ENCODE measurements at regions not wholly inside any gene's neighbourhood (a gene's known extent, or its start where the extent isn't known, plus 50 kb on each side); places are given as distances from the start of the nearest gene placed in this dataset.
A peak's percentile ranks its signal among the peaks of the same experiment; 100 is the strongest.

DNA sequence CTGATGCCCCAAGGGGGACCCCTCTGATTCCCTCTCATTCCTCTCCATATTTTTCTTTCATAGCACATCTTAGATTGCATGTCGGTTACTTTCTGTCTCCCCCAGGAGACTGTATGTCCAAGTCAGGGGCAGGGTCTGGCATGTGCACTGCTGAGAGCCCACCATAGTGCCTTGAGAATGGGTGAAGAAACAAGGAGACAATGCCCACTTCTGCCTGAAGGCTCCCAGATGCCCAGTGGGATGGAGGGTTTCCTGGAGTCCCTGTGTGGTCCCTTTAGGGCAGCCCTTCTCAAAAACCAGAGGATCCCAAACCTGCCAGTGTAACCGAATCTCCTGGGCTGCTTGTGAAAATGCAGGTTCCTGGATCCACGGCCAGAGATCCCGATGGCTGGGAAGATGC lies 126.5 kb upstream of the LARP1 start:
- no peak overlapping the region for H3K4me3 ChIP-seq (ENCODE audit: low read depth, low read length)
- DNase-seq (ENCODE audit: low read depth) = no peak

DNA sequence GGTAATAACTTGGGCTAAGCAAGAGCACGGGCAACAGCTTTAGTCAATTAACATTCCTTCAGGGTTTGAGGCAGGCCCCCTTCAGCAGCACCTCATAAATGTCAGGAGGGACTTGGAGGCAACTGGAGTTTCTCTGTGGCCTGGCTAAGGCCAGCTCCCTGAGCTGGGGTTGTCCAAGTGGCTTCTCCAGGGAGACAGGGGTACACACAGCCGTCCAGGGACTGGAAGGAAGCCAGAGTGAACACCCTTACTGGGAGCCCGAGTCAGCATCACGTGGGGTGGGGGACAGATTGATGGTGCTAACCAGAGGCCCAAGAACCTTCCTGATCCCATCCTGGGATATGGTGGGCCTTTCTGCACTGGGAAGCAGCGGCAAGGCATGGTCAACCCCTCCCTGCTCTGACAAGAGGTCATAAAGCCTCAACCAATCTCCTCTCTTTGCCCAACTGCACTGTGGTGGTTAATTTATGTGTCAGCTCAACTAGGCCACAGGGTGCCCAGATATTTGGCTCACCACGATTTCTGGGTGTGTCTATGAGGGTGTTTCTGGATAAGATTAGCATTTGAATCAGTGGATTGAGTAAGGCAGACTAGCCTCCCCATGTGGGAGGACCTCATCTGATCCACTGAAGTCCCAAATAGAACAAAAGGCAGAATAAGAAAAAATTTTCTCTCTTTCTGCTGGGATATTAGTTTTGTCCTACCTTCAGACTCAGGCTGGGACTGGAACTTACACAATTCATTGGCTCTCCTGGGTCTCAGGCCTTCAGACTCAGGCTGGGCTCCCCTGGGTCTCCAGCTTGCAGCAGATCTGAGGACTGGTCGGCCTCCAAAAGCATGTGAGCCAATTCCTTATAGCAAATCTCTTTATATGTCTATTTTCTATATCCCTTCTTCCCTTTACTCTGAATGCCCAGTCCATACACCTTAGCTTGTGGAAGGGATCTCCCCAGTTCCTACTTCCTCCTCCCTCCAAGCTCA lies 127.2 kb upstream of the LARP1 start:
- DNase-seq (ENCODE audit: low read depth) = no peak
- H3K4me3 ChIP-seq (ENCODE audit: low read depth, low read length) = no peak overlapping the region

DNA sequence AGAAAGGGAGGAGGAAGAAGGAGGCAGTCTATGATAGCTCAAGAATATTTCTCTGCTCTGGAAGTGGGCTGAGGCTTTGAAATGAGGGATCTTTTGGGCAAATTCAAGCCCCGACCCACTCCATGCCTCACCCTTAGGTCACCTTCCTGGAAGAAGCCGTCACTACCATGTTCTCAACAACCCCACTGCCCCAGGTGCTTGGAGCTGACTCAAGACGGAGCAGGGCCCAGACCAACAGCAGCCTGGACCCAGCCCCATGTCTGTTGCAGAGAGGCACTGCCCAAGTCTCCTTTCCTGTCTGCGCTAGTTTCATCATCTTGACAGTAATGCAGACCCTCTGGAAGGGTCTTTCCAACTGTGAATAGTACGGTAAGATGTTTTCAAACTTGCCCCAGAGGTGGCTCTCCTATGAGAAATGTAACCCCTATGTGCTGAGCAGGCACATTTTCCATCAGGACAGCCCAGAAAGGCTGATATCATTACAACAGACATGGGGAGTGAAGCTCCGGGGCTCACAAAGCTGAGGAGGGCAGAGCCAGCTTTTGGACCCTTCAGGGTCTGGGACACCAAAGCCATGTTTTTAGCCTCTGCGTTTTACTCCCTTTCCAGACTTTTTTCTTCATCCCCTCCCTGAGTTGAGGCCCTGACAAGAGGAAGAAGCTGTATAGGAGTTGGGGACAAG lies 128.2 kb upstream of the LARP1 start:
- no peak overlapping the region for H3K4me3 ChIP-seq (ENCODE audit: low read depth, low read length)
- DNase-seq (ENCODE audit: low read depth) = no peak

DNA sequence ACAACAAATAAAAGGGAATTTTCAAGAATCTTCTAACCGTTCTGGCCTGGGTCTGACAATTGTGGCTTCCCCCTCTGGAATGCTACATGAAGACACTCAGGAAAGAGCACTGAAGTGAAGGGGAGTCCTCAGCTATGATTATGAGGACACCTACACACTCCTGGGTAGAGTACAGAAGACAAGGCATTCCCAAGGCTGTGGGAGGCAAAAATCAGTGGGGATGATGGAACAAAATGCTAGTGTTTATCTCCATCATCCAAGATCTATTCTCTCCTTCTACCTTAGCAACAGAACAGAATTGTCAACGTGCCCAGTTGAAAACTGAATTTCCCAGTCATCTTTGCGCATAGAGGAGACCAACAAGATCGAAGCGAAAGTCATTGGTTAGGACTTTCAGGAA lies 130.1 kb upstream of the LARP1 start:
- H3K4me3 ChIP-seq (ENCODE audit: low read depth, low read length) = no peak overlapping the region
- no peak for DNase-seq (ENCODE audit: low read depth)

DNA sequence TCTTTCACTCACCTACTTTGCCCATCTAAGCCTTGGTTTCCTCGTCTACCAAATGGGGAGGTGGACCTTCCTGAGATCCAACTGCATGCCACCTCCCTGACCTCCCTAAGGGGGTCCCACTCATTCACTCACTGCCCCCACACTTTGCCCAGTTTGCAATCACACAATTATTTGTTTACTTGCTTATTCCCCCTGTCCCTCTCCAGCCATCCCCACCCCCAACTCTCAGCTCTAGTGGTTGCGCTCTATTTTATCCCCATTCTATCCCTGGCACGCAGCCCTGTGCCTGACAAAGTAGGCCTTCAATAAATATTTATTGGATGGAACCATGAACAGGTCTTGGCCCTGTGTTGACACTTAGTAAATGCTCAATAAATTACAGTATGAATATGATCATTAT lies 130.8 kb upstream of the LARP1 start:
- H3K4me3 ChIP-seq (ENCODE audit: low read depth, low read length) = no peak overlapping the region
- DNase-seq (ENCODE audit: low read depth) = no peak

DNA sequence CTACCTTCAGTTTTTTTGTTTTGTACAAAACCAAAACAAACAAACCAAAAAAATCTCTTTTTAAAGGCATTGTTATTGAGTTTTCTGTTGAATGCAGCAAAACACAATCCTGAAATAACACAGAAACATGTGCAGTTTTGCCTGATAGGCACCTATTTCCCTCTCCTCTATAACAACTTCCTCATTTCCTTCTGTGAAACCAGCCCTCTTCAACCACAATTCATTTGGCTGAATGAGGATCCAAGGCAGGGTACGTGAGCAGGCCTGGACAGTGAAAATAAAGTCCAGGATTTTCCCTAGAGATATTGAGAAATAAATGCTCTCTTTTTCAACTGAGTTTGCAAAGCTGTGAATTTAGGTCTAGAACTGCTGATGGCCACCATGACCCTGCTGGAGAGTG lies 134.8 kb upstream of the LARP1 start:
- no peak overlapping the region for H3K4me3 ChIP-seq (ENCODE audit: low read depth, low read length)

DNA sequence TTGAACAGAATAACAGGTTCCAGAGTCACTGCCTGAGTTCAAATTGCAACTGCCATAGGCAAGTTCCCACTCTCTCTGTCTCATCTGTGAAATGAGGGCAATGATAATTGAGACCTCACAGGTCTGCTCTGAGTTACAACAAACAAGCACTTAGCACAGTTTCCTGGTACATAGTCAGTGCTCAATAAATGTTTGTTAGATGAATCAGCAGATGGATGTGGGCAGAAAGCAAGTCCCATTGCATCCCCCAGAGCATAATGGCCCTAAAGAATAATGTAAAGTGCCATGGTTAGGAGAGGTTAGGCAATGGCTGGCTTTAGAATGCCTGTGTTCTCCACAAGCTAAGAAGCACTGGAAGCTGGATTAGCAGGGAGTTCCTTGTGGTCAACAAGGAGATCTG lies 136.5 kb upstream of the LARP1 start:
- no peak overlapping the region for H3K4me3 ChIP-seq (ENCODE audit: low read depth, low read length)
- DNase-seq (ENCODE audit: low read depth) = no peak

More for the DNA sequence above, 134.8 kb upstream of the LARP1 start:
- DNase-seq (ENCODE audit: low read depth) = no peak

- no peak overlapping the region for H3K4me3 ChIP-seq (ENCODE audit: low read depth, low read length)
- no peak for DNase-seq (ENCODE audit: low read depth)
These were observed 136.6 kb upstream of the HAND1 start for GRCh38 chr5:154614595-154614994.

DNA sequence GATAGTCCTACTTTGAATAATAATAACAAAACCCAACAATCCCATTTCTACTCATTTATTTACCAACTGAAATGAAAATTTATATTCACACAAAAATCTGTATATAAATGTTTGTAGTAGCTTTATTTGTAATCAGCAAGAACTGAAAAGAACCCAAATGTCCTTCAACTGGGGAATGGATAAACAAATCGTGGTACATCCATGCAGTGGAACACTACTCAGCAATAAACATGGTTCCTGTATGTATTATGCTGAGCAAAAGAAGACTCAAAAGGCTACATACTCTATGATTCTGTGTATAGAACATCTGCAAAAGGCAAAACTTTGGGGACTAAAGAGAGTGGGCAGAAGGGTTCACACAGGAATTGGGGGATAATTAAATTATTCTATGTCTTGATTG lies 136.1 kb upstream of the HAND1 start:
- no peak for DNase-seq (ENCODE audit: low read depth)
- H3K4me3 ChIP-seq (ENCODE audit: low read depth, low read length) = no peak overlapping the region

GRCh38 chr5:154612666-154613065 lies 134.6 kb upstream of the HAND1 start:
- H3K4me3 ChIP-seq (ENCODE audit: low read depth, low read length) = no peak overlapping the region
- DNase-seq (ENCODE audit: low read depth) = no peak

DNA sequence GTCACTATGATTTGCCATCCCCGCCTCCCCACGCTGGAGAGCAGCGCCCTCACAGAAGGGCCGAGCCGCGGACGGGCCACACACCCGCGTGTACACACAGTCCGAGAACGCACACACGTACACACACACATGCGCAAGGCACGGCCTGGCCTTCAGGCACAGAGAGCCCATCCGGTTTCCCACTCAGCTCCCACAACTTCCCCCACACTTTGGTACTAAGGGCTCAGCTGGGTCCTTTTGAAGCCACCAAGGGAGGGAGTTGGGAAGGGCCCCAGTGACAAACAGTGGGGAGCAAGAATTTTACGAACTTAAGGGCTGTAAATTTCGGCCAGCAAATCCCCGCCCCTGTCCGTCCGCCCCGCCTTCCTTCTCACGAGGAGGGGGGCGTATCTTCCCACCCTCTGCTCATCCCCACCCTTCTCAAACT lies 133.3 kb upstream of the HAND1 start:
- peak overlapping the region; percentile 36 for H3K4me3 ChIP-seq (ENCODE audit: low read depth, low read length)
- DNase-seq (ENCODE audit: low read depth) = no peak

DNA sequence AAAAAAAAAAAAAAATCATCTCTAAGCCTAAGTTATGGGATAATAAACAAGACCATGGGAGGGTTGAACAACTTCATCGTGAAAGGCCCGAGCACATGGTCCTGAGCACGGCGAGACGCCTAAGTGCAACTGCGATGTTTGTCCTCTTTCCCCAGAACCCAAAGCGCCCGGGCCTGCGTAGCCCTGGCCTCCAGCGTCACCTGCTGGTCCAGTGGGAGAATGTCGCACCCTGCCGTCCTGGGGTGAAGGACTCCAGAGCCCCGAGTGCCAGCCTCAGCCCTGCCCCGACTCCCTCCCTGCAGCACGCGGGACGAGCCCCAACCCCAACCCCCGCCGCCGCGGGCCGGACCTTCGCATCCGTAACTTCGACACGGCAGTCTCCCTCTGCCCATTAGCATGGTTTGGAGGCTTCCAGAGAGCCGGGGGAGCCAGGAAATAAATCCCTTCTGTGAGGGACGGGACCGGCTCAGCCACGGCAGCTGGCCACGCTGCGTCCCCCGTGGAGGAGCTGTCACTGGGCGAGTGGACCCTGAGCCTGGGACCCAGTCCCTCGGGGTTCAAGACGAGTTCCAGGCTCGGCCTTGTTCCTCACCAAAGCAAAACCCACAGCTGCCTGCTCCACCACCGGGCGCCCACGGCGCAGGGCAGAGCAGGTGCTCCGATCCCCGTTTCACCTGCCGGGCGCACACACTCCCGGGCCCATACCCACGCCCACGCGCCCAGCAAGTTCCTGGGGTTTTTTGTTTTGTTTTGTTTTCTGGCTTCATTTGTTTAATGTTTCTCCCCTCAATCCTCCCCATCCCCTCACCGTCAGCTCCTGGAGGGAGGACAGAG lies 132.5 kb upstream of the HAND1 start:
- DNase-seq (ENCODE audit: low read depth) = peak; percentile 11
- H3K4me3 ChIP-seq (ENCODE audit: low read depth, low read length) = peak overlapping the region; percentile 38

DNA sequence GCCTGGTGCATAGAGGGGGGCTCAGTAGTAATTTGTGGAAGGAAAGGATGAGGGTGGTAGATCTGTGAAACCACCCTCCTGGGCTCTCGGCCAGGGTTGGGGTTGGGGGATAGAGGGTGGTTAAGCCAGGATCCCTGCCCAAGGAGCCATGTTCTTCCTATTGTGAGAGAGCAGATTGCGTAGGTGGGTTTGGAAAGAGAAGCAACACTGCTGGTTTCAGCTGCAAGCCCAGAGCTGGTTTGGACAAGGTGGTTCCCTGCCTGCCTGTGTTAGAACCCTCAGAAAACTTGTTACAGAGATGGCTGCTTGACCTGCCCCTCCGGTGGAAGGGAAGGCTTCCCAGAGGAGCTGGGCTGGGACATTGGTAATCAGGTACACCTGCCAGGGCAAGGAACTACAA lies 131.2 kb upstream of the HAND1 start:
- DNase-seq (ENCODE audit: low read depth) = no peak
- no peak overlapping the region for H3K4me3 ChIP-seq (ENCODE audit: low read depth, low read length)

DNA sequence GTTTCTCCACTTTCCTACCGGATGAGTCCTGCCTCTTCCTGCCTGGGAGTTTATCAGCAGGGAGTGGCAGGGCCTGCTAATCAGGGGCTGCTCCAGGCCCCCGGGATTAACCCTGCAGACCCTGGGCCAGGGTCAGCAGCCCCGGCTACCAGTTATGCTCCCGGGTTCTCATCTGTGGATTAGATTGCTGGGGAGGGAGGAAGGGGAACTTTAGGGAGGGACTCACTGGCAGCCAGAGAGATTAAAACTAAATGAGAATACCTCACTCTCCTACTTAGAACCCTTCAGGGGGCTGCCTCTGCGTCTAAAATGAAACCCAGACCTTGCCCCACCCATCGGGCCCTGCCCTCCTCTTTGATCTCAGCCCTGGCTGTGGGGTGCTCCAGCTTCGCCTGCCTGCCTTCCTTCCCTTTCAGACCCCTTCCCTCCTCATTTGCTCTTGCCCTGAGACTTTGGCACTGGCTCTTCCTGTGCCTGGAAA lies 130.5 kb upstream of the HAND1 start:
- DNase-seq (ENCODE audit: low read depth) = no peak
- no peak overlapping the region for H3K4me3 ChIP-seq (ENCODE audit: low read depth, low read length)

DNA sequence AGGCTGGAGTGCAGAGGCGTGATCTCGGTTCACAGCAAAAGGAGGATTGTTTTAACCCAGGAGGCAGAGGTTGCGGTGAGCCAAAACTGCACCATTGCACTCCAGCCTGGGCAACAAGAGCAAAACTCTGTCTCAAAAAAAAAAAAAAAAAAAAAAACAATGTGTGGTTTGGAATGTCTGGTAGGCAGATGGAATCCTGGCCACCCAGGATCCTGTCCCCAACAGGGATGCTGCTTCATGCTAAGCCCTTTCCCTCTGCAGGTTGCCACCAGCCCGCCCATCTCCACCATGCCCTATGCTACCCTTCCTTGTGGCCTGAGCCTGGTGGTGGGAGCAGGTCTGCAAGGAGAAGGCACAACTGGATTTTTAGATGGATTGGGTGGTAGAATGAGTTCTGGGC lies 129.7 kb upstream of the HAND1 start:
- no peak overlapping the region for H3K4me3 ChIP-seq (ENCODE audit: low read depth, low read length)
- DNase-seq (ENCODE audit: low read depth) = no peak

DNA sequence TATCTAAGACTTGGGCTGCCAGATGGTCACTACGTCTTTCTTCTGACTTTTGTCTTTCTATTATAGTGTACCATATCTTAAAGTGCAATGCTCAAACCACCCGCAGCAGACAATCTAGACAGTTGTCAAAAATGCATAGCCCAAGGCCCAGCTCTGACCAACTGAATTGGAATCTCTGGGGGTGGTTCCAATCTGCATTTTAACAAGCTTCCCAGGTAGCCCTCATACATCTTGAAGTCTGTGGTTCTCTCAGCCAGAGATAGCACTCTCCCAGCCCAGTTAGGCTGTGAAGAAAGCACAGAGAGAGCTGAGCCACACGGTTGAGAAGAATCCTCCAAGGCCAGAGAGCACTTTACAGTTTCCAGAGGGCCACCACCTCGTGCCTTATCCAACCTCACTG lies 128.2 kb upstream of the HAND1 start:
- DNase-seq (ENCODE audit: low read depth) = no peak
- no peak overlapping the region for H3K4me3 ChIP-seq (ENCODE audit: low read depth, low read length)

DNA sequence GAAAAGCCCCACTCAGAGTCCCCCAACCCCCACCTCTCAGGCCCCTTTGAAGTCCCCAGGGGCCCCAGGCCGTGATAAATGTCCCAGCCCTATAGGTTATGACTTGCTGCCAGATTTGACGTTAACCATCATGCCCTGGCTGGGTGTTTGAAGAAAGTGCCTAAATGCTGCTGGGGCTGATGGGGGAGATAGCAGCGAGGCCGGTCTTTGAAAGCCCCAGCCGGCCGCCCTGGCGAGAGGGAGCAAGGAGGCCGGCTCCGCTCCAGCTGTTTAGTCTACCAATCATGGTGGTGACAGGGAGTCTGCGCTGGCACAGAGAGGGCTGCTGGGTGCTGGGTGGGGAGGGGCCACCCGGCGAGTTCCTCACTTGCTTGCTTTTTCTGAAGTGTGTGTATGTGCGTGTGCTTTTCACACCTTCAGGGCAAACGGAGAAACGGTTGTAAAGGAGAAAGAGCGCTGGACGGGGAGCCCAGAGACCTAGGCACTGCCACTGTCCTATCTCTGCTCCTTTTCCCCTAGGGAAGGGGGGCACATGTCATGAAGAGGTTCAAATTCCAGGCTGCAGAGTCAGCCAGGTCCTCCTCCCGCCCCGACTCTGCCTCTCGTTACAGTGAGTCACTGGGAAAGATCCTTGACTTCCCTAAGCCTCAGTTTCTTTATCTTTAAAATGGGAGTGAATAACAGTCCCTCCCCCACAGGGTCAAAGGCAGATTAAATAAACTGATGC lies 126.1 kb upstream of the HAND1 start:
- peak overlapping the region; percentile 10 for H3K4me3 ChIP-seq (ENCODE audit: low read depth, low read length)
- no peak for DNase-seq (ENCODE audit: low read depth)

DNA sequence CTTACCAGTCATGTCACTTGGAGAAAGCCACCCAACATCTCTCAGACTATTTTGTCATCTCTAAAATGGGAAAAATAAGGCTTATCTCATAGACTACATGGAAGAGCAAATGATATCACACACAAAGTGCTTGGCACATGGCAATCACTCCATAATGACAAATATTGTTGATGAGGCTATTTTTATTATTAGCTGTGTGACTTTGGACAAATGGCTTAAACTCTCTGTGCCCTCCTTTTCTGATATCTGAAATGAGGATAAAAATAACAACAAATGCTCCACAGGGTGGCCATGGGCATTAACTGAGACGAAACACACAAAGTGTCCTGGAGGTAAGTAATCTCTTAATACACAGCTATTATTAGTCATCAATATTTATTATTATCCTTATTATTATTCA lies 125.5 kb upstream of the HAND1 start:
- no peak overlapping the region for H3K4me3 ChIP-seq (ENCODE audit: low read depth, low read length)
- no peak for DNase-seq (ENCODE audit: low read depth)

DNA sequence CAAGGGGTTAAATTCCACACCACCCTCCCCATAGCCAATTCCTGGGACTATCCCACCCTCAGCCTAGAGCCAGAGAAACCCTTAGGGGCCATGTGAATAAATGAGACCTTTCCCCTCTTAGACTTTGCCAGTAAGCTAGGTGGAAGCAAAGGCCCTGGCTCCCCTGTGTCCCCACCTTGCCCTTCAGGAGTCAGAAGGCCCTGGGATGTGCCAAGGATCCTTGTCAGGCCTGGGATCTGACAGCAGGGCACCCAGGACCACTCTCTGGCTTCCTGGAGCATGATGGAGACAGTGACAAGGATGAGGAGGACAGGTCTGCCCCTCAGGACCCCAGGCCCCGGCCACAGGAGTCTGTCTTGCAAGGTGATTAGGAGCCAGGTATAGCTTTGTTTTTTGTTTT lies 125.0 kb upstream of the HAND1 start:
- no peak overlapping the region for H3K4me3 ChIP-seq (ENCODE audit: low read depth, low read length)
- DNase-seq (ENCODE audit: low read depth) = no peak
